Thyroid gland (tissue), 4 donors: ENCODE measurements at regions not wholly inside any gene's neighbourhood (a gene's known extent, or its start where the extent isn't known, plus 50 kb on each side); places are given as distances from the start of the nearest gene placed in this dataset.

Experiments used
- POLR2A ChIP-seq, 2 donors: fragments of 450-650 bp; IDR thresholded peaks; one replicate each; pipeline ENCODE4 v1.6.1; 2017; ENCODE audit warnings: antibody characterized with exemption in 2 of 2, mild to moderate bottlenecking in 2 of 2, moderate library complexity in 1 of 2
- TF ChIP-seq, protein P1 (sequence below), 6 experiments: fragments of 200-600 bp in 3 of 6; fragments of 450-650 bp in 3 of 6; sonication (generic) in 3 of 6; IDR thresholded peaks; one replicate each; pipeline ENCODE4 v1.5.1; 2016 to 2019; ENCODE audit warnings: antibody characterized with exemption in 6 of 6, mild to moderate bottlenecking in 2 of 6, inconsistent platforms in 1 of 6, moderate library complexity in 1 of 6

DNA sequence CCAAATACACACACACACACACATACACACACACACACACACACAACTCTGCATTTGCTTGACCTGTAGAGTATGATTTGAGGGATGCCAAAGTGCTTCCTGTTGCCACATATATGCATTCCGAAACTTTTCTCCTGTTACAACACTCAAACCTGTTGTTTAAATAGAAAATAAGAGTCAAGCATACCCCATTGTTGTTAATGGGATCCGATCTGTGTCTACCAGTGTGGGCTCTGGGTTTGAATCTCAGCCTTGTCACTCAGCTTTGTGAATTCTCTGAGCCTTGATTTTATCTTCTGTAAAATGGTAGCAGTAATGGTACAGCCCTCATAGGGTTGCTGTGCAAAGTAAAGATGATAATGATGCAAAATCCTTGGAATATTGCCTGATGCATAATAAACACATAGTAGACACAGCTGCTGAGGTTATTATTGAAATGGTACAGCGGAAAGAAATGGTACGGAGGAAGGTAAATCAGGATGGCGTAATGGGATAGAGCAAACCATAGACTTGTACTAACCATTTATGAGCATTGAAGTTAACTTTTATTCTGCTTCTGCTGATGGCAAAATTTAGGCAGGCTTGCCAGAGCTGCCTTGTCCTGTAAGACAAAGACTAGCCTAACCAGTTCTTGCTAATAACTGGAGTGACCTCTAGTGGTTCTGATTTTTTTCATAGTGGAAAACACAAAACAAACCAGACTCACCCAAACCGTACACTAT, 113.5 kb upstream of the PHACTR1 start:
- TF ChIP-seq, protein P1, sequence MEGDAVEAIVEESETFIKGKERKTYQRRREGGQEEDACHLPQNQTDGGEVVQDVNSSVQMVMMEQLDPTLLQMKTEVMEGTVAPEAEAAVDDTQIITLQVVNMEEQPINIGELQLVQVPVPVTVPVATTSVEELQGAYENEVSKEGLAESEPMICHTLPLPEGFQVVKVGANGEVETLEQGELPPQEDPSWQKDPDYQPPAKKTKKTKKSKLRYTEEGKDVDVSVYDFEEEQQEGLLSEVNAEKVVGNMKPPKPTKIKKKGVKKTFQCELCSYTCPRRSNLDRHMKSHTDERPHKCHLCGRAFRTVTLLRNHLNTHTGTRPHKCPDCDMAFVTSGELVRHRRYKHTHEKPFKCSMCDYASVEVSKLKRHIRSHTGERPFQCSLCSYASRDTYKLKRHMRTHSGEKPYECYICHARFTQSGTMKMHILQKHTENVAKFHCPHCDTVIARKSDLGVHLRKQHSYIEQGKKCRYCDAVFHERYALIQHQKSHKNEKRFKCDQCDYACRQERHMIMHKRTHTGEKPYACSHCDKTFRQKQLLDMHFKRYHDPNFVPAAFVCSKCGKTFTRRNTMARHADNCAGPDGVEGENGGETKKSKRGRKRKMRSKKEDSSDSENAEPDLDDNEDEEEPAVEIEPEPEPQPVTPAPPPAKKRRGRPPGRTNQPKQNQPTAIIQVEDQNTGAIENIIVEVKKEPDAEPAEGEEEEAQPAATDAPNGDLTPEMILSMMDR (IDR thresholded peaks at IDR 0.05), result peak in 4 of 6 experiments; percentile 22 to 62 (median 52)
- no peak for TF ChIP-seq POLR2A (IDR thresholded peaks at IDR 0.05)
